ENCODE measurements at regions not wholly inside any gene's neighbourhood (a gene's known extent, or its start where the extent isn't known, plus 50 kb on each side); places are given as distances from the start of the nearest gene placed in this dataset.

DNA sequence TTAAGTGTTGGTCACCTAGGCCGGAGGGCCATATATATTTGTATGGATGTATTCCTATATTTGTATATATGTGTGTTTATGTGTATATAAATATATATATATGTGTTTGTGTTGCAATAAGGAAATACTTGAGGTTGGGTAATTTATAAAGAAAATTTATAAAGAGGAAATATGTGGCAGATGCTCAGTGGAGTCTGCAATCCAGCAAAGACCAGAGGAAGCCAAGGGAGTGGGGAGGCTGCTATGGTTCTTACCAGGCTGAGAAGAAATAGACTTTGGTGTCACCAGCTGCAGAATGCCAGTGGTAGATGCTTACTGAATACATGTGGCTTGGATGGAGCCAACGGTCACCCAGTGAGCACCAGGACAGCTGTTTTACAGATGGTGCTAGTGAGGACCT, 97.4 kb upstream of the ELOVL5 start:
- Histone ChIP-seq H3K27ac (ENCODE audit: low read depth, low read length) (no peak overlapping the region), H3K4me3 (ENCODE audit: low read length) (no peak overlapping the region), H3K27me3 (ENCODE audit: control insufficient read depth, insufficient read depth, low read length, poor library complexity, severe bottlenecking) (no peaks in the 10 kb centered on the region), H3K9me3 (ENCODE audit: control insufficient read depth, low read length) (no peaks in the 10 kb centered on the region), H3K9ac (ENCODE audit: extremely low read depth, low read length, poor library complexity, severe bottlenecking) (no peak overlapping the region), H3K36me3 (ENCODE audit: control insufficient read depth, insufficient read depth, low read length) (no peaks in the 10 kb centered on the region), H3K4me1 (ENCODE audit: control insufficient read depth, insufficient read depth, low read length) (no peaks in the 10 kb centered on the region)
- WGBS, 2 experiments (ENCODE audit: insufficient coverage in 1 of 2, insufficient read length in 1 of 2), result 98 to 100% methylated on average over 1 to 2 of the region's 2 CpGs
- H3K36me3 Mint-ChIP-seq (ENCODE audit: low read depth), result no peaks in the 10 kb centered on the region
- H3K27me3 Mint-ChIP-seq (ENCODE audit: insufficient read depth), result no peaks in the 10 kb centered on the region
- peaks cover 16% of the 10 kb centered on the region for H3K9me3 Mint-ChIP-seq
- H3K27ac Mint-ChIP-seq, result no peak overlapping the region
- DNase-seq, result no peak
- TF ChIP-seq, protein P1, sequence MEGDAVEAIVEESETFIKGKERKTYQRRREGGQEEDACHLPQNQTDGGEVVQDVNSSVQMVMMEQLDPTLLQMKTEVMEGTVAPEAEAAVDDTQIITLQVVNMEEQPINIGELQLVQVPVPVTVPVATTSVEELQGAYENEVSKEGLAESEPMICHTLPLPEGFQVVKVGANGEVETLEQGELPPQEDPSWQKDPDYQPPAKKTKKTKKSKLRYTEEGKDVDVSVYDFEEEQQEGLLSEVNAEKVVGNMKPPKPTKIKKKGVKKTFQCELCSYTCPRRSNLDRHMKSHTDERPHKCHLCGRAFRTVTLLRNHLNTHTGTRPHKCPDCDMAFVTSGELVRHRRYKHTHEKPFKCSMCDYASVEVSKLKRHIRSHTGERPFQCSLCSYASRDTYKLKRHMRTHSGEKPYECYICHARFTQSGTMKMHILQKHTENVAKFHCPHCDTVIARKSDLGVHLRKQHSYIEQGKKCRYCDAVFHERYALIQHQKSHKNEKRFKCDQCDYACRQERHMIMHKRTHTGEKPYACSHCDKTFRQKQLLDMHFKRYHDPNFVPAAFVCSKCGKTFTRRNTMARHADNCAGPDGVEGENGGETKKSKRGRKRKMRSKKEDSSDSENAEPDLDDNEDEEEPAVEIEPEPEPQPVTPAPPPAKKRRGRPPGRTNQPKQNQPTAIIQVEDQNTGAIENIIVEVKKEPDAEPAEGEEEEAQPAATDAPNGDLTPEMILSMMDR (conservative IDR thresholded peaks at IDR 0.05), result no peak
- no peak overlapping the region for H3K4me3 Mint-ChIP-seq
- H3K4me1 Mint-ChIP-seq, result no peaks in the 10 kb centered on the region

DNA sequence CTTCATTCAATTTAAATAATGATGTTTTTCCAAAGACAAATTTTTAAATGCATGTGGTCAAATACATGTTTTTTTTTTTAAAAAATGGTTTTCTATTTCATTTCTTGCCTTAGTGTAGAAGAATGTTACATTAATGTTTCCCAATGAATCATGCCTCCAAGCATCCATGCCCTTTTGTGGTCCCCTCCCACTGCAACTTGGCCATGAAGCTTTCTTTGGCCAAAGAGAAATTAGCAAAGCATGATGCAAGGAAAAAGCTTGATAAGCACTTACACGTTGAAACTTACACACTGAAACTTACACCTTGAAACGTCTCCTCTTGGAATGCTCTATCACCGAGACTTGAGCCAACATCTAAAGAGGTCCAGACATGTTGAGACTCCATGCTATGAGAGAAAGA, 93.0 kb upstream of the ELOVL5 start:
- Mint-ChIP-seq H3K4me1 (no peaks in the 10 kb centered on the region), H3K27me3 (ENCODE audit: insufficient read depth) (peaks cover 4% of the 10 kb centered on the region), H3K27ac (no peak overlapping the region), H3K4me3 (no peak overlapping the region), H3K9me3 (no peaks in the 10 kb centered on the region), H3K36me3 (ENCODE audit: low read depth) (no peaks in the 10 kb centered on the region)
- TF ChIP-seq, protein P1 (conservative IDR thresholded peaks at IDR 0.05), result no peak
- peaks cover 6% of the 10 kb centered on the region for H3K27me3 ChIP-seq (ENCODE audit: control insufficient read depth, insufficient read depth, low read length, poor library complexity, severe bottlenecking)
- no peaks in the 10 kb centered on the region for H3K9me3 ChIP-seq (ENCODE audit: control insufficient read depth, low read length)
- H3K9ac ChIP-seq (ENCODE audit: extremely low read depth, low read length, poor library complexity, severe bottlenecking), result no peak overlapping the region
- no peak for DNase-seq
- no peak overlapping the region for H3K27ac ChIP-seq (ENCODE audit: low read depth, low read length)
- H3K4me1 ChIP-seq (ENCODE audit: control insufficient read depth, insufficient read depth, low read length), result no peaks in the 10 kb centered on the region
- WGBS, 2 experiments (ENCODE audit: insufficient coverage in 1 of 2, insufficient read length in 1 of 2), result 83 to 93% methylated on average over 3 of the region's 3 CpGs
- H3K4me3 ChIP-seq (ENCODE audit: low read length), result no peak overlapping the region
- H3K36me3 ChIP-seq (ENCODE audit: control insufficient read depth, insufficient read depth, low read length), result no peaks in the 10 kb centered on the region

DNA sequence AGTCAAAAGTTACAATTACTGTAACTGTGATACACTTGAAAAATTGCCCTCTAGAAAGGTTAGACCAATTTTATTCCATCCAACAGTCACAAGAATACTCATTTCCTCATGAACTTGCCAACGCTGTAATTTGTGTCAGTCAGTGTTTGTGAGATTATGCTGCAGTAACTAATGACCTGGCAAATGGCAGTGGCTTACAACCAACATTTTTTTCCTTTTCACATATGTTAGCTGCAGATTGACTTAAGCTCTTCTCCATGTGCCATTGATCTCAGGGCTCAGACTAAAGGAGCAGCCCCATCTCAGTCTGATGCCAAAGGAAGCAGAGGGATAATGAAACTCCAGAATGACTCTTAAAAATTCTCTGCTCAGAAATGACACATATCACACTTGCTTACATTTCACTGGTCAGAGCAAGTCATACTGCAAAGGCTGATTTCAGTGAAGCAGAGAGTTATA, 92.3 kb upstream of the ELOVL5 start:
- no peak overlapping the region for H3K9ac ChIP-seq (ENCODE audit: extremely low read depth, low read length, poor library complexity, severe bottlenecking)
- no peaks in the 10 kb centered on the region for H3K9me3 ChIP-seq (ENCODE audit: control insufficient read depth, low read length)
- Mint-ChIP-seq H3K9me3 (no peaks in the 10 kb centered on the region), H3K4me3 (no peak overlapping the region), H3K4me1 (no peaks in the 10 kb centered on the region), H3K36me3 (ENCODE audit: low read depth) (no peaks in the 10 kb centered on the region), H3K27ac (no peak overlapping the region), H3K27me3 (ENCODE audit: insufficient read depth) (peaks cover 11% of the 10 kb centered on the region)
- no peak overlapping the region for H3K4me3 ChIP-seq (ENCODE audit: low read length)
- H3K27me3 ChIP-seq (ENCODE audit: control insufficient read depth, insufficient read depth, low read length, poor library complexity, severe bottlenecking), result peaks cover 13% of the 10 kb centered on the region
- no peak for DNase-seq
- 100% methylated on average over 1 of the region's 1 CpG for WGBS, 2 experiments (ENCODE audit: insufficient coverage in 1 of 2, insufficient read length in 1 of 2)
- no peaks in the 10 kb centered on the region for H3K4me1 ChIP-seq (ENCODE audit: control insufficient read depth, insufficient read depth, low read length)
- no peak overlapping the region for H3K27ac ChIP-seq (ENCODE audit: low read depth, low read length)
- no peaks in the 10 kb centered on the region for H3K36me3 ChIP-seq (ENCODE audit: control insufficient read depth, insufficient read depth, low read length)
- TF ChIP-seq, protein P1 (conservative IDR thresholded peaks at IDR 0.05), result no peak

Data from endodermal cell (in vitro differentiated cells).